ENCODE measurements at regions not wholly inside any gene's neighbourhood (a gene's known extent, or its start where the extent isn't known, plus 50 kb on each side); places are given as distances from the start of the nearest gene placed in this dataset.

- no peak overlapping the region for H3K27ac Mint-ChIP-seq
- no peaks in the 10 kb centered on the region for H3K4me1 Mint-ChIP-seq (ENCODE audit: unreplicated experiment)
- H3K27me3 Mint-ChIP-seq, result peaks cover 3% of the 10 kb centered on the region
- DNase-seq (ENCODE audit: extremely low spot score, unreplicated experiment), result no peak
- H3K36me3 Mint-ChIP-seq, result no peaks in the 10 kb centered on the region
- no peaks in the 10 kb centered on the region for H3K9me3 Mint-ChIP-seq
- TF ChIP-seq, protein P1, sequence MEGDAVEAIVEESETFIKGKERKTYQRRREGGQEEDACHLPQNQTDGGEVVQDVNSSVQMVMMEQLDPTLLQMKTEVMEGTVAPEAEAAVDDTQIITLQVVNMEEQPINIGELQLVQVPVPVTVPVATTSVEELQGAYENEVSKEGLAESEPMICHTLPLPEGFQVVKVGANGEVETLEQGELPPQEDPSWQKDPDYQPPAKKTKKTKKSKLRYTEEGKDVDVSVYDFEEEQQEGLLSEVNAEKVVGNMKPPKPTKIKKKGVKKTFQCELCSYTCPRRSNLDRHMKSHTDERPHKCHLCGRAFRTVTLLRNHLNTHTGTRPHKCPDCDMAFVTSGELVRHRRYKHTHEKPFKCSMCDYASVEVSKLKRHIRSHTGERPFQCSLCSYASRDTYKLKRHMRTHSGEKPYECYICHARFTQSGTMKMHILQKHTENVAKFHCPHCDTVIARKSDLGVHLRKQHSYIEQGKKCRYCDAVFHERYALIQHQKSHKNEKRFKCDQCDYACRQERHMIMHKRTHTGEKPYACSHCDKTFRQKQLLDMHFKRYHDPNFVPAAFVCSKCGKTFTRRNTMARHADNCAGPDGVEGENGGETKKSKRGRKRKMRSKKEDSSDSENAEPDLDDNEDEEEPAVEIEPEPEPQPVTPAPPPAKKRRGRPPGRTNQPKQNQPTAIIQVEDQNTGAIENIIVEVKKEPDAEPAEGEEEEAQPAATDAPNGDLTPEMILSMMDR (conservative IDR thresholded peaks at IDR 0.05), result no peak
- H3K4me3 Mint-ChIP-seq, result no peak overlapping the region
Observed at GRCh38 chr1:187498028-187498427, 669.3 kb downstream of the PLA2G4A start.

- no peak for DNase-seq (ENCODE audit: extremely low spot score, unreplicated experiment)
- Mint-ChIP-seq H3K4me3 (no peak overlapping the region), H3K27ac (no peak overlapping the region), H3K36me3 (no peaks in the 10 kb centered on the region), H3K9me3 (no peaks in the 10 kb centered on the region), H3K4me1 (ENCODE audit: unreplicated experiment) (no peaks in the 10 kb centered on the region), H3K27me3 (peaks cover 3% of the 10 kb centered on the region)
- TF ChIP-seq, protein P1 (conservative IDR thresholded peaks at IDR 0.05), result no peak
Observed at GRCh38 chr1:187504779-187505178, 676.0 kb downstream of the PLA2G4A start.

GRCh38 chr1:187509091-187509490, 680.3 kb downstream of the PLA2G4A start:
- Mint-ChIP-seq H3K27ac (no peak overlapping the region), H3K4me3 (no peak overlapping the region), H3K27me3 (no peaks in the 10 kb centered on the region), H3K9me3 (no peaks in the 10 kb centered on the region), H3K36me3 (no peaks in the 10 kb centered on the region), H3K4me1 (ENCODE audit: unreplicated experiment) (no peaks in the 10 kb centered on the region)
- DNase-seq (ENCODE audit: extremely low spot score, unreplicated experiment), result no peak
- TF ChIP-seq, protein P1 (conservative IDR thresholded peaks at IDR 0.05), result no peak

DNA sequence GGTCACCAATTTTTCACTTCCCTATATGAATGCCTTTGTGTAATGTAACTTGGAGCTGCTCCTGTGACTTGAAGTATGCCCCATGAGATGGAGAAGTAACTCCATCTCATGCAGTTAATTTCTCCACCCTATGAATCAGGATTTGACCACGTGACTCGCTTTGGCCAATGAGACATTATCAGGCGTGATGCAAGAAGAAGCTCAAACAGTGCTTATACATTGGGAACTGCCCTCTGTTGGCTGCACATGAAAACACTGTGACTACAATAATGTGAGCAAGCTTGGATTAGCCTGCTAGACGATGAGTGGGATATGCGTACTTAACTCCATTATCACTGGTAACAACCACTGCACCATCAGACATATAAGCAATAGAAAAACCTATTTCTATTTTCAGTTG, 684.4 kb downstream of the PLA2G4A start:
- Mint-ChIP-seq H3K4me1 (ENCODE audit: unreplicated experiment) (peaks cover 5% of the 10 kb centered on the region), H3K4me3 (no peak overlapping the region), H3K27me3 (no peaks in the 10 kb centered on the region), H3K9me3 (no peaks in the 10 kb centered on the region), H3K27ac (no peak overlapping the region), H3K36me3 (no peaks in the 10 kb centered on the region)
- no peak for DNase-seq (ENCODE audit: extremely low spot score, unreplicated experiment)
- TF ChIP-seq, protein P1 (conservative IDR thresholded peaks at IDR 0.05), result no peak

DNA sequence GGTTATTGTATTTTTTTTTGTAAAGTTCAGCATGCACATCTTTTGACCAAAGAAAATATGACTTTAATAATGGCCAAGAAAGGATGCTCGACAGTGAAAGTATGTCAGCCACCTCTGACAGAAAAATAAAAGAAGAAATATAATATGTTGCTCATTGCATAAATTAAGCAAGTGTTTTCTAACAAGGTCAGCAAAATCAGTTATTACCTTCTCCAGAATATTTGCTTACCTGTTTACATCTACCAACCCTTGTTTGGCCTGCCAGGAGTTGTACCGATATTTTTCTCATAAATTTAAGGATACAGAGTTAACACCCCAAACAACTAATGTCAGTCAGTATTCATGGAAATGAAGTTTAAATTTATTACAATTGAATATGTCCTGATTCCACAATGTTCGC, 685.4 kb downstream of the PLA2G4A start:
- no peaks in the 10 kb centered on the region for H3K9me3 Mint-ChIP-seq
- H3K36me3 Mint-ChIP-seq, result no peaks in the 10 kb centered on the region
- H3K27ac Mint-ChIP-seq, result no peak overlapping the region
- TF ChIP-seq, protein P1 (conservative IDR thresholded peaks at IDR 0.05), result no peak
- DNase-seq (ENCODE audit: extremely low spot score, unreplicated experiment), result no peak
- peaks cover 5% of the 10 kb centered on the region for H3K4me1 Mint-ChIP-seq (ENCODE audit: unreplicated experiment)
- H3K27me3 Mint-ChIP-seq, result no peaks in the 10 kb centered on the region
- H3K4me3 Mint-ChIP-seq, result no peak overlapping the region

DNA sequence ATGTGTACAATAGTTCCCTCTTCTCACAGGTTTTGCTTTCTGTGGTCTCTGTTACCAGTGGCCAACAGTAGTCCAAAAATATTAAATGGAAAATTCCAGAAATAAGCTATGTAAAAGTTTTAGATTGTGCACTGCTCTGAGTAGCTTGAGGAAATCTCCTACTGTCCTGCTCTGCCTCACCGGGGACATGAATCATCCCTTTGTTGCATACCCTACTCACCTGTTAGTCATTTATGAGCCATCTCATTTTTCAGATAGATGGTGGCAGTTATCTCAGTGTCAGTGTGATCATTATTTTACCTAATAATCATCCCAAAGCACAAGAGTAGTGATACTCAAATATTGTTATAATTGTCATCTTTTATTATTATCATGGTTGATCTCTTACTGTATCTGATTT, 688.1 kb downstream of the PLA2G4A start:
- Mint-ChIP-seq H3K4me3 (no peak overlapping the region), H3K36me3 (no peaks in the 10 kb centered on the region), H3K27ac (no peak overlapping the region), H3K4me1 (ENCODE audit: unreplicated experiment) (peaks cover 5% of the 10 kb centered on the region), H3K9me3 (no peaks in the 10 kb centered on the region), H3K27me3 (no peaks in the 10 kb centered on the region)
- DNase-seq (ENCODE audit: extremely low spot score, unreplicated experiment), result no peak
- TF ChIP-seq, protein P1 (conservative IDR thresholded peaks at IDR 0.05), result no peak

Data from type B pancreatic cell (in vitro differentiated cells).